Gastrocnemius medialis (tissue), 4 donors: ENCODE measurements at regions not wholly inside any gene's neighbourhood (a gene's known extent, or its start where the extent isn't known, plus 50 kb on each side); places are given as distances from the start of the nearest gene placed in this dataset.

Experiments
- ATAC-seq, 2 donors: fragments of 150-250 bp; one replicate each; pipeline ENCODE4 v1.9.1; 2016
- DNase-seq, 2 donors: peaks; one replicate each; pipeline ENCODE4 v3.0.0-alpha.2; 2019
- H3K27ac ChIP-seq, 4 donors: fragments of 200-600 bp; sonication (generic); 1 replicate in 1 of 4; 2 replicates in 3 of 4; pipeline ENCODE4 v1.5.1; 2016 to 2018; ENCODE audit warnings: mild to moderate bottlenecking in 2 of 4, moderate library complexity in 1 of 4
- H3K27me3 ChIP-seq, 3 donors: fragments of 200-600 bp; sonication (generic) in 2 of 3; 1 replicate in 1 of 3; 2 replicates in 2 of 3; pipeline versions ENCODE4 v1.5.1 to v1.6.0; 2016 to 2019; ENCODE audit warnings: mild to moderate bottlenecking in 1 of 3, moderate library complexity in 1 of 3
- H3K36me3 ChIP-seq, 2 donors: fragments of 200-600 bp; sonication (generic) in 1 of 2; one replicate each; pipeline ENCODE4 v1.5.1; 2017 to 2018
- H3K4me1 ChIP-seq, 2 donors: fragments of 200-600 bp; sonication (generic) in 1 of 2; one replicate each; pipeline ENCODE4 v1.5.1; 2016 to 2017; ENCODE audit warnings: mild to moderate bottlenecking in 2 of 2
- H3K4me3 ChIP-seq, 4 donors: fragments of 200-600 bp; sonication (generic) in 3 of 4; 1 replicate in 1 of 4; 2 replicates in 3 of 4; pipeline ENCODE4 v1.5.1; 2016 to 2019; ENCODE audit warnings: mild to moderate bottlenecking in 2 of 4
- H3K9me3 ChIP-seq, 3 donors: fragments of 200-600 bp; sonication (generic) in 2 of 3; 1 replicate in 1 of 3; 2 replicates in 2 of 3; pipeline ENCODE4 v1.5.1; 2016 to 2019
- POLR2A ChIP-seq, 2 donors: fragments of 450-650 bp; IDR thresholded peaks; one replicate each; pipeline ENCODE4 v1.6.1; 2017; ENCODE audit warnings: antibody characterized with exemption in 2 of 2, mild to moderate bottlenecking in 2 of 2, moderate library complexity in 2 of 2
- in situ Hi-C, 4 donors: fragments of 200-750 bp; cut with MboI; loops; one replicate each; pipeline versions ENCODE4 v1.15.0 to v1.8.0; 2017; ENCODE audit warnings: low sequenced_read_pairs in 4 of 4
- intact Hi-C: fragments of 100-400 bp; cut with DNase I; formaldehyde crosslinking; loops from one replicate; pipeline ENCODE4 v1.15.1; 2023; ENCODE audit warnings: low total_unique reads
- TF ChIP-seq, protein P1 (sequence below), 5 experiments: fragments of 450-650 bp in 3 of 5; fragments of 200-600 bp in 2 of 5; sonication (generic) in 2 of 5; IDR thresholded peaks in 4 of 5; conservative IDR thresholded peaks in 1 of 5; 1 replicate in 4 of 5; 2 replicates in 1 of 5; pipeline ENCODE4 v1.5.1; 2016 to 2019; ENCODE audit warnings: antibody characterized with exemption in 5 of 5, mild to moderate bottlenecking in 3 of 5, moderate library complexity in 3 of 5

DNA sequence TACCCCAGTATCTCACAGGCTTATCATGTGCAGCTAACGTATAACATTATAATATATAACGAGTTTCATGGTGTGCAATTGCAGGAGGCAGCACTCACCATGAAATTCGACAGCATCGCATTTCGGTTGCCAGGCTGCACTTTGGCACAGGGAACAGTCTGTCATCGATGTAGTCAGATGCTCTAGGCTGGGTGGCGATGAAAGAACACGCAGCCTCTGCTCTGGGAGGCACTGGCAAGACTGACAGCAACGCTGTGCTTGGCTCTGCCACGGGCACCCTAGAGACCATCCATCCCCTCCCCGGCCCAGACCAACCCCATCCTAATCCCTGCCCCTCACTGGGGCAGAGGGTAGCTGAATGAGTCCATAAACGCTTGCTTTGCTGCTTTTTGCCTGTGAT is 290.8 kb downstream of the MED10 start:
- intact Hi-C loops (no loop called here), in situ Hi-C loops (no loop called here)
- Histone ChIP-seq H3K27me3 (no peaks in the 10 kb centered on the region), H3K9me3 (no peaks in the 10 kb centered on the region), H3K4me3 (no peak overlapping the region), H3K27ac (no peak overlapping the region), H3K36me3 (no peaks in the 10 kb centered on the region), H3K4me1 (no peaks in the 10 kb centered on the region)
- no peak for ATAC-seq
- no peak for DNase-seq
- no peak for TF ChIP-seq POLR2A (IDR thresholded peaks at IDR 0.05)
- TF ChIP-seq, protein P1, sequence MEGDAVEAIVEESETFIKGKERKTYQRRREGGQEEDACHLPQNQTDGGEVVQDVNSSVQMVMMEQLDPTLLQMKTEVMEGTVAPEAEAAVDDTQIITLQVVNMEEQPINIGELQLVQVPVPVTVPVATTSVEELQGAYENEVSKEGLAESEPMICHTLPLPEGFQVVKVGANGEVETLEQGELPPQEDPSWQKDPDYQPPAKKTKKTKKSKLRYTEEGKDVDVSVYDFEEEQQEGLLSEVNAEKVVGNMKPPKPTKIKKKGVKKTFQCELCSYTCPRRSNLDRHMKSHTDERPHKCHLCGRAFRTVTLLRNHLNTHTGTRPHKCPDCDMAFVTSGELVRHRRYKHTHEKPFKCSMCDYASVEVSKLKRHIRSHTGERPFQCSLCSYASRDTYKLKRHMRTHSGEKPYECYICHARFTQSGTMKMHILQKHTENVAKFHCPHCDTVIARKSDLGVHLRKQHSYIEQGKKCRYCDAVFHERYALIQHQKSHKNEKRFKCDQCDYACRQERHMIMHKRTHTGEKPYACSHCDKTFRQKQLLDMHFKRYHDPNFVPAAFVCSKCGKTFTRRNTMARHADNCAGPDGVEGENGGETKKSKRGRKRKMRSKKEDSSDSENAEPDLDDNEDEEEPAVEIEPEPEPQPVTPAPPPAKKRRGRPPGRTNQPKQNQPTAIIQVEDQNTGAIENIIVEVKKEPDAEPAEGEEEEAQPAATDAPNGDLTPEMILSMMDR (IDR thresholded peaks at IDR 0.05 in 4 of 5, conservative IDR thresholded peaks at IDR 0.05 in 1 of 5) = no peak

DNA sequence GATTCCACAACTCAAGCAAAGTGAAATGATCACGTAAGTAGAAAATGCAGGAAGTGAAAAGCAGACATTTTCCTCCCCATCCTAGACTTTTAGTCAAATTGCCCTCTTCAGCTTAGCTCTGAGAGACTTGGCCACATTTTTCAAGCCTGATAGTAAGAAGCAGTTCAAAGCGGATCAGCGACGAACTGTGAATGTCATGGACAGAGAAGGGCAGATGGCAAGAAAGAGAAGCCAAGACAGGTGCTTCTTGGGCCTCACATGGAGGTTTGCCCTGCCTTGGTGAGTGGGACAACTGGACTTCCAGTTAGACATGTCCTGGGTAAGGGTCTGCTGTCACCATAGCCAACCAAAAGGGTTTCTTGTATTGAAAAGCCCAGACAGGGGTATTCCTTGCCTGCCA is 291.5 kb downstream of the MED10 start:
- H3K27me3 ChIP-seq = no peaks in the 10 kb centered on the region
- DNase-seq = no peak
- H3K27ac ChIP-seq = no peak overlapping the region
- no peaks in the 10 kb centered on the region for H3K36me3 ChIP-seq
- H3K9me3 ChIP-seq = no peaks in the 10 kb centered on the region
- TF ChIP-seq, protein P1 (IDR thresholded peaks at IDR 0.05 in 4 of 5, conservative IDR thresholded peaks at IDR 0.05 in 1 of 5) = no peak
- TF ChIP-seq POLR2A (IDR thresholded peaks at IDR 0.05) = no peak
- ATAC-seq = no peak
- no peak overlapping the region for H3K4me3 ChIP-seq
- intact Hi-C loops = no loop called here
- H3K4me1 ChIP-seq = no peaks in the 10 kb centered on the region
- in situ Hi-C loops = no loop called here

DNA sequence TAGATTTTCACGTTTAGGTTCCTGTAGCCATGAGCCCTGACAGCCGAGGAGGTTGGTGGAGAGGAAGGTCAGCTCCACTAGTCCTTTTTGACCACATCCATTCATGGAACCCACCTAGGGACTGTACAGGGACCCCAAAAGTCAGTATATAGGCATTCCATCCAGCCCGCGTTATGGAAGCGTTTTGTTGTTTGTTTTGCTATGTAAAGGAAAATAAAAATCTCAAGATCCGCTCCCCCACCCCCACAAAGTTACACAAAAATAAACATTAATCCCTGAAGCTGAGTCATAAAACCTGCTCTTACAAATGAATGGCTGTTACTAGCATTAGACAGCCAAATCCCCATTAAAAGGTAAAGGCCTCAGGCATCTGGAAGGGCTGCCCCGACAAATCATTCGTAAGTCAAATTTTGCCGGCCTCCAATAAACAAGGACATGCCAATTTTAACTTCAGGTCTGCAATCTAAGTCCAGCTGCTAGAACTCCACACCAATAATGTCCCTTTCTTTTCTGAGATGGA is 292.9 kb downstream of the MED10 start:
- no peaks in the 10 kb centered on the region for H3K9me3 ChIP-seq
- DNase-seq (no peak), ATAC-seq (no peak)
- no peaks in the 10 kb centered on the region for H3K36me3 ChIP-seq
- no peak overlapping the region for H3K4me3 ChIP-seq
- no peaks in the 10 kb centered on the region for H3K4me1 ChIP-seq
- TF ChIP-seq, protein P1 (IDR thresholded peaks at IDR 0.05 in 4 of 5, conservative IDR thresholded peaks at IDR 0.05 in 1 of 5) = no peak
- TF ChIP-seq POLR2A (IDR thresholded peaks at IDR 0.05) = no peak
- H3K27ac ChIP-seq = no peak overlapping the region
- H3K27me3 ChIP-seq = no peaks in the 10 kb centered on the region
- in situ Hi-C loops (no loop called here), intact Hi-C loops (no loop called here)

DNA sequence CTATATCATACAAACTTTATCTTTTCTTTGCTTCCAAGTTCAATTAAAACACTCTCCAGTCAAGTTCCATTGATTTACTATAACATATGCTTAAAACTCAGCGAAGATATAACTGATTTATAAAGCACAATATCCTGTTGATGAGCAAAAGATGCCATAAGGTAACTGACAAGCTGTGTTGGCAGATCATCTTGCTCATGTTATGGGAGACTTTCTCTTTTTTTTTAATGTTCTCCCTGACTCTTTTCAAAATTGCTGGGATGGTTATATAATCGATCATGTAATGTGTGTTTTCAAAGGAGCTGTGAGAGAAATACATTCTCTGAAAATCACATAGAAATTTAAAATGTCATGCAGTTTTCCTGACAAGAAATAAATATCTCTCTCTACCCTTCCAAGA is 293.5 kb downstream of the MED10 start:
- Histone ChIP-seq H3K27ac (no peak overlapping the region), H3K36me3 (no peaks in the 10 kb centered on the region), H3K4me1 (no peaks in the 10 kb centered on the region), H3K27me3 (no peaks in the 10 kb centered on the region), H3K4me3 (no peak overlapping the region), H3K9me3 (no peaks in the 10 kb centered on the region)
- no peak for DNase-seq
- in situ Hi-C loops = no loop called here
- no peak for ATAC-seq
- no peak for TF ChIP-seq POLR2A (IDR thresholded peaks at IDR 0.05)
- TF ChIP-seq, protein P1 (IDR thresholded peaks at IDR 0.05 in 4 of 5, conservative IDR thresholded peaks at IDR 0.05 in 1 of 5) = no peak
- intact Hi-C loops = no loop called here

DNA sequence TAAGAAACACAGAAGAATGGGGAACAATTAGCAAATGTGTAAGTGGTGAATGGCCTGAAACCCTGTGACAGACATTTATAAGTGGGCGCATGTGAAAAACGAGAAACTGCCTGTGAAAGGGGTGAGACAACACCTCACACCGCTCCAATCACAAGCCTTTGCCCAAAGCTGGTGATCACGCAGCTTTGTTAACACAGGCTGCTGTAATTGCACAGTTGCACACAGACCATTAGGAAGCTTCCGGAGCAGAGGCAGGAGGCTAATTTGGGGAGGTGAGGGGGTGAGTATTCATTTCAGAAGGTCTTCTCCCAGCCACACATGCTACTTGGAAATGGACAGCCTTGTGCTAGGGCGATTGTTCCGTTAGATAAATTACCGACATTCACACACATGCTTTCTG is 294.0 kb downstream of the MED10 start:
- no peaks in the 10 kb centered on the region for H3K4me1 ChIP-seq
- in situ Hi-C loops = no loop called here
- H3K9me3 ChIP-seq = no peaks in the 10 kb centered on the region
- no peak overlapping the region for H3K4me3 ChIP-seq
- no peak overlapping the region for H3K27ac ChIP-seq
- H3K36me3 ChIP-seq = no peaks in the 10 kb centered on the region
- no peak for DNase-seq
- TF ChIP-seq POLR2A (IDR thresholded peaks at IDR 0.05) = no peak
- TF ChIP-seq, protein P1 (IDR thresholded peaks at IDR 0.05 in 4 of 5, conservative IDR thresholded peaks at IDR 0.05 in 1 of 5) = no peak
- H3K27me3 ChIP-seq = no peaks in the 10 kb centered on the region
- ATAC-seq = no peak
- intact Hi-C loops = no loop called here
